Thoracic aorta (tissue), 2 donors: ENCODE measurements at regions not wholly inside any gene's neighbourhood (a gene's known extent, or its start where the extent isn't known, plus 50 kb on each side); places are given as distances from the start of the nearest gene placed in this dataset.
"Not testable (repeated sequence)": the region's sequence is repeated elsewhere in the genome, so short reads cannot be mapped to it uniquely, and the experiment has no call there.

ENCODE experiments used
- ATAC-seq: fragments of 150-250 bp; one replicate; pipeline ENCODE4 v1.8.0; 2017; ENCODE audit warnings: low read depth; ENCODE audit not compliant: insufficient number of reproducible peaks, low FRiP score
- DNase-seq: peaks from one replicate; pipeline ENCODE4 v3.0.0-alpha.2; 2020; ENCODE audit warnings: low spot score
- H3K27ac ChIP-seq, 2 donors: fragments of 200-600 bp; sonication (generic); 1 replicate in 1 of 2; 2 replicates in 1 of 2; pipeline ENCODE4 v1.5.1; 2016; ENCODE audit warnings: mild to moderate bottlenecking in 2 of 2, moderate library complexity in 2 of 2
- H3K27me3 ChIP-seq: fragments of 200-600 bp; sonication (generic); replicated peaks from 2 replicates; pipeline ENCODE4 v1.6.0; 2016; ENCODE audit warnings: mild to moderate bottlenecking; ENCODE audit not compliant: insufficient read depth
- H3K36me3 ChIP-seq: fragments of 200-600 bp; sonication (generic); one replicate; pipeline ENCODE4 v1.5.1; 2016
- H3K4me1 ChIP-seq, 2 donors: fragments of 200-600 bp; sonication (generic); 1 replicate in 1 of 2; 2 replicates in 1 of 2; pipeline versions ENCODE4 v1.5.1 to v1.6.0; 2016; ENCODE audit warnings: low read depth in 2 of 2, mild to moderate bottlenecking in 1 of 2; ENCODE audit not compliant: control insufficient read depth in 1 of 2
- H3K4me3 ChIP-seq: fragments of 200-600 bp; sonication (generic); 2 replicates; pipeline ENCODE4 v1.5.1; 2016; ENCODE audit warnings: mild to moderate bottlenecking
- H3K9me3 ChIP-seq: fragments of 200-600 bp; sonication (generic); 2 replicates; pipeline ENCODE4 v1.5.1; 2016
- TF ChIP-seq, protein P1 (sequence below): fragments of 200-600 bp; sonication (generic); IDR thresholded peaks from one replicate; pipeline ENCODE4 v1.5.1; 2019; ENCODE audit warnings: antibody characterized with exemption

DNA sequence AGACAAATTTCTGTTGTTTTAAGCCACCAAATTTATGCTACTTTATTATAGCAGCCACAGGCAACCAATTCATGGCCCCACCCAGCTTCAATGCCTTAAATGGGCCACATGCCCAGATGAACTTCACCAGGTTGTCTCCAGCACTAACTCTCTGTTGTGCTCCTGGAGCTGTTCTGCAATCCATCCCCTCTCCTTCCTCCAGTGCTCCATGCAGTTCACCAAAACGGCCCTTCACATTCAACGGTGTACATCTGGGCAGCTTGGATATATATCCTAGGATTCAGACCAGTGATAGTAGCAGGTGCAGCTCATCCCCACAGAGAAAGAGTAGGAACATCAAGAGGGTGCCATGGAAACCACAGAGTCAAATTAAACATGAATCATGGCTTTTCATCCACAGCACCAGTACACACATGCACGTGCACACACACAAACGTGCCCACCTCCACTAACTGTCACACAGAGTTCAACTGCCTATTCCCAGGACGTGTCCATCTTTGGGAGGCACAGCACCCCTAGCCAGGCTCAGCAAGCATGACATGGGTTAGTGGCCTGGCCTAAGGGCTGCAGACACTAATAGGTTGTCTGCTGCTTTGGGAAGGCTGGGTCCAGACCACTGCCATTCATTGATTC, 134.5 kb downstream of the MED10 start:
- Histone ChIP-seq H3K27ac (no peak overlapping the region), H3K4me1 (no peaks in the 10 kb centered on the region), H3K36me3 (no peaks in the 10 kb centered on the region), H3K9me3 (no peaks in the 10 kb centered on the region), H3K4me3 (no peak overlapping the region), H3K27me3 (no peaks in the 10 kb centered on the region)
- TF ChIP-seq, protein P1, sequence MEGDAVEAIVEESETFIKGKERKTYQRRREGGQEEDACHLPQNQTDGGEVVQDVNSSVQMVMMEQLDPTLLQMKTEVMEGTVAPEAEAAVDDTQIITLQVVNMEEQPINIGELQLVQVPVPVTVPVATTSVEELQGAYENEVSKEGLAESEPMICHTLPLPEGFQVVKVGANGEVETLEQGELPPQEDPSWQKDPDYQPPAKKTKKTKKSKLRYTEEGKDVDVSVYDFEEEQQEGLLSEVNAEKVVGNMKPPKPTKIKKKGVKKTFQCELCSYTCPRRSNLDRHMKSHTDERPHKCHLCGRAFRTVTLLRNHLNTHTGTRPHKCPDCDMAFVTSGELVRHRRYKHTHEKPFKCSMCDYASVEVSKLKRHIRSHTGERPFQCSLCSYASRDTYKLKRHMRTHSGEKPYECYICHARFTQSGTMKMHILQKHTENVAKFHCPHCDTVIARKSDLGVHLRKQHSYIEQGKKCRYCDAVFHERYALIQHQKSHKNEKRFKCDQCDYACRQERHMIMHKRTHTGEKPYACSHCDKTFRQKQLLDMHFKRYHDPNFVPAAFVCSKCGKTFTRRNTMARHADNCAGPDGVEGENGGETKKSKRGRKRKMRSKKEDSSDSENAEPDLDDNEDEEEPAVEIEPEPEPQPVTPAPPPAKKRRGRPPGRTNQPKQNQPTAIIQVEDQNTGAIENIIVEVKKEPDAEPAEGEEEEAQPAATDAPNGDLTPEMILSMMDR = no peak
- no peak for ATAC-seq
- DNase-seq = no peak

DNA sequence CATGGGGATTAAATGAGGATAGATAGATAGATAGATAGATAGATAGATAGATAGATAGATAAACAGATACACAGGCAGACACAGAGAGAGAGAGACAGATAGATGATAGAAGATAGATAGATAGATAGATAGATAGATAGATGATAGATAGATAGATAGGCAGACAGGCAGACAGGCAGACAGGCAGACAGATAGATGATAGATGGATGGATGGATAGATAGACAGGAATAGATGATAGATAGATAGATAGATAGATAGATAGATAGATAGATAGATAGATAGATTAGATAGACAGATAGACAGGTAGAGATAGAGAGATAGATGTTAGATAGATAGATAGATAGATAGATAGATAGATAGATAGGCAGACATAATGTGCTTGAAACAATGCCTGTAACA, 137.3 kb downstream of the MED10 start:
- DNase-seq, H3K9me3 ChIP-seq, ATAC-seq, H3K27me3 ChIP-seq, H3K4me3 ChIP-seq, H3K4me1 ChIP-seq, H3K36me3 ChIP-seq, H3K27ac ChIP-seq: not testable (repeated sequence)

DNA sequence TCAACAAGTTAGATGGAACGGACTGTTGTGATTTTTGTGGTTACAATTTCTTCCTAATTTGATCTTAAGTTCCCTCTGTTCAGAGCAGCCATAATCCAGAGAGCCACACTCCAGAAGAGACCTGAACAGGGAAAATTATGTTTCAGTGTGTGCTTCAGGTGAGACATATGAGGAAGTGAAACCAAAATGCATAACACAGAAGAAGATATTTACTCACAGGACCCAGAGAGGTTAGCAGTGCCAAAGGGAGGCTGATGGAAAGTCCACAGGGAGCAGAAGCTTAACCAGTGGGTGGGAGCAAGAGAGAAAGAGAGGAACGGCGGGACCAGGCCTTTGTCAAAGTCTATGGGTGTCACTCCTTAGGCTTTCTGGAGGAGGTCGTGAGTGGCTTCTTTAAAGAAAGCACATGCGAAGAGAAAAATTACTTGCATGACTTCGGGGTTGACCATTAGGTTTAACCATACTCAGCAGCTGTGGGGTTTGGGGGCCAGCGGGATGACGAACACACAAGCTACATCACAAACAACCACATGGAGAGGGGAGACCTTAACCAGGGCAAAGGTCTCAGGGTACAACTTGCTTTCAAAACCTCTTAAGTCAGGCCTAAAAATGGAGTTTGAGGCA, 141.4 kb downstream of the MED10 start:
- ATAC-seq (no peak), DNase-seq (no peak)
- Histone ChIP-seq H3K4me3 (no peak overlapping the region), H3K4me1 (no peaks in the 10 kb centered on the region), H3K9me3 (no peaks in the 10 kb centered on the region), H3K27me3 (no peaks in the 10 kb centered on the region), H3K27ac (no peak overlapping the region), H3K36me3 (no peaks in the 10 kb centered on the region)
- TF ChIP-seq, protein P1 = no peak

DNA sequence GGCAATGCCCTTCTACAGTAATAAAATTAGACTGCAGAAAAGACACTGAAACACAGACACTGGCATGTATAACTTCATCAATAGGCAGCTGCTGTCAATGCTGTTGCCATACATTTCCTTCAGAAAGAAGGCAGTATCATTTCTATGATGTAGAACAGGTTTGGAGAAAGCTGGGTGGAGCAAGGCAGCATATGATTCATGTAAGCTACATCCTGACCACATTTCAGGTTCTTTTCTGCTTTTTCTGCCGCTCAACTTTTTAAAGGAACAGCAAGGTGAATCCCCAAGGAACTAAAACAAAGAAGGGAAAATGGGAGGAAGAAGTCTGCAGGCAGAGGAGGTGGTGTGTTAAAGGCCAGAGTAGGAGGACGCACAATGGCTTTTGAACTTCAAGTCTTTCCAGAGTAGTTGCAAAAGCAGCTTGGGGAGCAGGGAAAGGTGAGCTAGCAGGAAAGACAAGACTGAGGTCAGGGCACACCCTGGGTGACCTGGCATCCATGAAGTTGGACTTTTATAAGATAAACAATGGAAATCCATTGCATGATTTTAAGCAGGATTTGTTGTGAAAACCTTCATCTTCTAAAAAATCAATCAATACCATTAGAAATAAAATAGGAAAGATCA, 142.1 kb downstream of the MED10 start:
- Histone ChIP-seq H3K27ac (no peak overlapping the region), H3K4me1 (no peaks in the 10 kb centered on the region), H3K36me3 (no peaks in the 10 kb centered on the region), H3K27me3 (no peaks in the 10 kb centered on the region), H3K4me3 (no peak overlapping the region), H3K9me3 (no peaks in the 10 kb centered on the region)
- ATAC-seq = no peak
- DNase-seq = no peak
- TF ChIP-seq, protein P1 = no peak

DNA sequence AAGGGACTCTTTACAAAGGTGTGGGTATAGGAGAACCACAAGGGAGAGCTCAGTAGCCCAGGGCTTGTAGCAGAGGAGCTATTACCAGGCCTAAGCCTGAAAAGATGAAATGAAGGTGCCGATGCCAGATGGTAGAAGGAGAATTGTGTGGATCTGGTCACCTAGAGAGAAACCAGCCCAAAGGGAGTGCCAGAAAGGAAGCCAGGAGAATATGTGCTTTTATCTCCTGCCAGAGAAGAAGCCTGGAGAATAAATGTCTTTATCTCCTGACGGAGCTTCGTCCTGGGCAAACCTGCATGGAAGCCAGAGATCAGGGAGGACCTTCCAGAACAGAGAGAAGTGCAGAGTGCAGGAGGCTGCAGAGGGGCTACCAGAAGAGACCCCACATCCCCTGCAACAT, 142.6 kb downstream of the MED10 start:
- DNase-seq (no peak), ATAC-seq (no peak)
- Histone ChIP-seq H3K9me3 (no peaks in the 10 kb centered on the region), H3K36me3 (no peaks in the 10 kb centered on the region), H3K27me3 (no peaks in the 10 kb centered on the region), H3K4me3 (no peak overlapping the region), H3K4me1 (no peaks in the 10 kb centered on the region), H3K27ac (no peak overlapping the region)
- TF ChIP-seq, protein P1 = no peak
